Right lobe of liver (tissue), 6 donors: ENCODE measurements at regions not wholly inside any gene's neighbourhood (a gene's known extent, or its start where the extent isn't known, plus 50 kb on each side); places are given as distances from the start of the nearest gene placed in this dataset.

Source experiments
- ATAC-seq, 4 donors: fragments of 200-7000 bp; cut with Tn5 transposase; one replicate each; pipeline ENCODE4 v1.9.1; 2020; ENCODE audit warnings: mild to moderate bottlenecking in 4 of 4, moderate library complexity in 4 of 4
- DNase-seq, 3 donors: peaks; one replicate each; pipeline ENCODE4 v3.0.0-alpha.2; 2020
- H3K27ac ChIP-seq, 3 donors: fragments of 200-600 bp; one replicate each; pipeline ENCODE4 v1.8.0; 2022
- H3K27me3 ChIP-seq, 2 donors: fragments of 200-600 bp; one replicate each; pipeline ENCODE4 v1.8.0; 2022
- H3K36me3 ChIP-seq, 4 donors: fragments of 200-600 bp; sonication (generic) in 1 of 4; one replicate each; pipeline versions ENCODE4 v1.5.1 to v1.8.0; 2017 to 2022; ENCODE audit warnings: control low read depth in 1 of 4
- H3K4me1 ChIP-seq, 4 donors: fragments of 200-600 bp; sonication (generic) in 1 of 4; one replicate each; pipeline versions ENCODE4 v1.5.1 to v1.8.0; 2017 to 2022; ENCODE audit warnings: control low read depth in 1 of 4
- H3K4me3 ChIP-seq, 3 donors: fragments of 200-600 bp; one replicate each; pipeline ENCODE4 v1.8.0; 2022
- H3K9me3 ChIP-seq, 4 donors: fragments of 200-600 bp; sonication (generic) in 1 of 4; one replicate each; pipeline versions ENCODE4 v1.5.1 to v1.8.0; 2017 to 2022; ENCODE audit warnings: control low read depth in 1 of 4
- POLR2A ChIP-seq: fragments of 450-650 bp; IDR thresholded peaks from one replicate; pipeline ENCODE4 v1.6.1; 2017; ENCODE audit warnings: antibody characterized with exemption, mild to moderate bottlenecking
- WGBS: methylation state at CpG from one replicate; pipeline ENCODE4 v1.1.6; 2018; ENCODE audit warnings: low coverage, low lambda C conversion rate; ENCODE audit not compliant: insufficient coverage; ENCODE audit errors: missing lambda C conversion rate; 5-methylcytosine and 5-hydroxymethylcytosine counted together
- intact Hi-C, 2 donors: fragments of 100-400 bp; cut with DNase I; formaldehyde crosslinking; loops; one replicate each; pipeline versions ENCODE4 v1.11.2 to v1.14.1; 2022
- TF ChIP-seq, protein P1 (sequence below), 4 donors: fragments of 200-600 bp in 3 of 4; fragments of 450-650 bp in 1 of 4; IDR thresholded peaks; one replicate each; pipeline versions ENCODE4 v1.5.1 to v1.8.0; 2016 to 2022; ENCODE audit warnings: antibody characterized with exemption in 4 of 4, mild to moderate bottlenecking in 2 of 4
- donor health status: DM: no; HTN: yes; CAD: no.
- donor health status: DM: no; HTN: no; CAD: no.
- donor health status: DM: no; HTN: no; CAD: no.
- donor health status: DM: no; HTN: yes; CAD: no.
- donor health status: DM: no; HTN: yes; CAD: no.

DNA sequence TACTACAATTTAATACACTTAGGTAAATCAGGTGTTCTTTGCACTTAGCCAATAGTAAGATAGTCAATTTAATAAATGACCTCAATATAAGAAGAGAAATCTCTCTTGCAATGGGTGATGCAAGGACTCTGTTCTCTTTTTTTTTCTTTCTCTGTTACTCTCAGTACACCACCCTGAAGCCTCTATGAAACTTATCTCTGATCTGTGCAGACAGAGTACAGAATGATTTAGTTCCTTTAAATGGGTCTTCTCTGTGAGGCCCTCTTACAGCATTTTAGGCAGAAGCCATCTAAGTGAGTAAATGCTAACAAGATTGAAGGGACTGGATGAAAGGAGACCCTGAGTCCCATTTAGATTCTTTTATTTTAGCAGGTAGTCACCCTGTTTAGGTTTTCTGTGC, 312.8 kb downstream of the RFPL4B start:
- TF ChIP-seq, protein P1, sequence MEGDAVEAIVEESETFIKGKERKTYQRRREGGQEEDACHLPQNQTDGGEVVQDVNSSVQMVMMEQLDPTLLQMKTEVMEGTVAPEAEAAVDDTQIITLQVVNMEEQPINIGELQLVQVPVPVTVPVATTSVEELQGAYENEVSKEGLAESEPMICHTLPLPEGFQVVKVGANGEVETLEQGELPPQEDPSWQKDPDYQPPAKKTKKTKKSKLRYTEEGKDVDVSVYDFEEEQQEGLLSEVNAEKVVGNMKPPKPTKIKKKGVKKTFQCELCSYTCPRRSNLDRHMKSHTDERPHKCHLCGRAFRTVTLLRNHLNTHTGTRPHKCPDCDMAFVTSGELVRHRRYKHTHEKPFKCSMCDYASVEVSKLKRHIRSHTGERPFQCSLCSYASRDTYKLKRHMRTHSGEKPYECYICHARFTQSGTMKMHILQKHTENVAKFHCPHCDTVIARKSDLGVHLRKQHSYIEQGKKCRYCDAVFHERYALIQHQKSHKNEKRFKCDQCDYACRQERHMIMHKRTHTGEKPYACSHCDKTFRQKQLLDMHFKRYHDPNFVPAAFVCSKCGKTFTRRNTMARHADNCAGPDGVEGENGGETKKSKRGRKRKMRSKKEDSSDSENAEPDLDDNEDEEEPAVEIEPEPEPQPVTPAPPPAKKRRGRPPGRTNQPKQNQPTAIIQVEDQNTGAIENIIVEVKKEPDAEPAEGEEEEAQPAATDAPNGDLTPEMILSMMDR (IDR thresholded peaks at IDR 0.05), result no peak
- TF ChIP-seq POLR2A, result no peak
- Histone ChIP-seq H3K4me1 (no peaks in the 10 kb centered on the region), H3K36me3 (no peaks in the 10 kb centered on the region), H3K4me3 (no peak overlapping the region), H3K9me3 (no peaks in the 10 kb centered on the region), H3K27ac (no peak overlapping the region), H3K27me3 (no peaks in the 10 kb centered on the region)
- ATAC-seq (no peak), DNase-seq (no peak)
- intact Hi-C loops, result no loop called here

DNA sequence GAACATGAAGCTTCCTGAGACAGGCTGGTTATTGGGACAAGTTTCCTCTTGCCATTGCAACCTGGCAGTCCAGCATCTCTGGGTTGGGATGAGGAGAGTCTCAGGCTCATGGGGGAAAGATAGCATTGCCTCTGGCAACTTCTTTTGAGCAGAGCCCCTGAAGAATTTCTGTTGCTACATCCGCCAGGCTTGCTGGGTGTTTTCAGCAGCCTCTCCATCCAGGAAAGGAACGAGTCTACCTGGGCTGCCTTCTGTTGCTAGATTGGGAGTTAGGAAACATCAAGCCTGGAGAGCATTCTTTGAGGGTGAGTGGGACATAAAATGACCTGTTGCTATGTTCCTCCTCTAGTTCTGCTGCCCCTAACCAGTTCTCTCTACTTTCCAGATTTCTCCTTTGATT, 313.5 kb downstream of the RFPL4B start:
- intact Hi-C loops, result no loop called here
- H3K27ac ChIP-seq, result no peak overlapping the region
- H3K9me3 ChIP-seq, result no peaks in the 10 kb centered on the region
- no peak overlapping the region for H3K4me3 ChIP-seq
- H3K4me1 ChIP-seq, result no peaks in the 10 kb centered on the region
- DNase-seq (no peak), ATAC-seq (no peak)
- TF ChIP-seq, protein P1 (IDR thresholded peaks at IDR 0.05), result no peak
- TF ChIP-seq POLR2A, result no peak
- H3K36me3 ChIP-seq, result no peaks in the 10 kb centered on the region
- no peaks in the 10 kb centered on the region for H3K27me3 ChIP-seq
- WGBS, result 29% methylated on average over 2 of the region's 2 CpGs

DNA sequence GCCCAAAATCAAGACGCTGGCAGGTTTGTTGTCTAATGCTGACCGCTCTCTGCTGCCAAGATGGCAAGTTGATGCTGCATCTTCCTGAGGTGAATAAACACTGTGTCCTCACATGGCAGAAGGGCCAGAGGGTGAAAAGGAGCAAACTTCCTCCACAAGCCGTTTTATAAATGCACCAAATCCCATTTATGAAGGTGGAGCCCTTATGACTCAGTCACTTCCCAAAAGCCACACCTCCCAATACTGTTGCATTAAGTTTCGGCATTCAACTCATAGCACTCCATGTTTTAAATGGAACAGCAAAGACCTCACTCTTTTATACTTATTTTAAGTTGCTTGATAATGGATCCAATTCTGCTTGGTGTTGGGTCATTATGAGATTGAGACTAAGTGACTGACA, 316.6 kb downstream of the RFPL4B start:
- intact Hi-C loops, result no loop called here
- Histone ChIP-seq H3K27ac (no peak overlapping the region), H3K9me3 (no peaks in the 10 kb centered on the region), H3K27me3 (no peaks in the 10 kb centered on the region), H3K4me1 (no peaks in the 10 kb centered on the region), H3K4me3 (no peak overlapping the region), H3K36me3 (no peaks in the 10 kb centered on the region)
- no peak for DNase-seq
- TF ChIP-seq, protein P1 (IDR thresholded peaks at IDR 0.05), result no peak
- TF ChIP-seq POLR2A, result no peak
- WGBS, result 48% methylated on average over 3 of the region's 4 CpGs
- no peak for ATAC-seq

DNA sequence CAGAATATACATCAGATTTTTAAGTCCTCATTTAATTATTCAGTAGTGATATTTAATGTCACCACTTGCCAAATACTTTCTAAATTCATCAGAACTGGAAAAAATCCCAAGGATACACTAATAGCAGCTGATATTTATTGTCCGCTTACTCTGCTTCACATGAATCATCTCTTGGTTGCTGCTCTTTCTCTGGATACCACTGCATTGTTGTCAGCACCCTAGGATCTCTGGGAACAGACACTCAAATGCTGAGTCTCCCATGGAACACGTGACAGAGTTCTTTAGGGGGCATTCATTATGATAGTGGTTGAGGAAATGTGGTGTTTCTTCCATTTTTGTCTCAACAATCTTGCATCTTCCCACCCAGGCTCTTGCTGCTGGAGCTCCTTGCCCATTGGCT, 318.0 kb downstream of the RFPL4B start:
- H3K36me3 ChIP-seq, result no peaks in the 10 kb centered on the region
- 59% methylated on average over 2 of the region's 2 CpGs for WGBS
- DNase-seq, result no peak

DNA sequence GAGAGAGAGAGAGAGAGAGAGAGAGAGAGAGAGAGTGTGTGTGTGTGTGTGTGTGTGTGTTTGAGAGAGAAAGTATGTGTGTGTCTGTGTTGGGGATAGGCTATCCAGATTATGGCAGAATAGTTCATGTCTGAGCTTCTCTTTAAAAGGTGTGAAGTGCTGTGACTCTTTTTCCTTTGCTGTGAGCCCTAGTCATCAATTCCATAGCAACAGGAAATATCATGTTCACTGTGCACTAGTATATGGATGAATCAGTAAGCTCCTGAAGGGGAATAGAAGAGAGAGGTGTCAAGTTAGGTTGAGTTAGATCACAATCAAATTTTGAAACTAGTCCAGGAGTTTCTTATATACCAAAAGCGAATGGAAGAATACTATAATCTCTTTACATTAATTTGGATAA, 318.7 kb downstream of the RFPL4B start:
- Histone ChIP-seq H3K9me3 (no peaks in the 10 kb centered on the region), H3K4me1 (no peaks in the 10 kb centered on the region), H3K27ac (no peak overlapping the region), H3K27me3 (no peaks in the 10 kb centered on the region), H3K36me3 (no peaks in the 10 kb centered on the region), H3K4me3 (no peak overlapping the region)
- ATAC-seq (no peak), DNase-seq (no peak)
- intact Hi-C loops, result no loop called here
- TF ChIP-seq, protein P1 (IDR thresholded peaks at IDR 0.05), result no peak
- no peak for TF ChIP-seq POLR2A
- 56% methylated on average over 1 of the region's 1 CpG for WGBS

More for the DNA sequence above, 318.0 kb downstream of the RFPL4B start:
- intact Hi-C loops, result no loop called here
- Histone ChIP-seq H3K9me3 (no peaks in the 10 kb centered on the region), H3K4me3 (no peak overlapping the region), H3K27ac (no peak overlapping the region), H3K4me1 (no peaks in the 10 kb centered on the region), H3K27me3 (no peaks in the 10 kb centered on the region)
- TF ChIP-seq POLR2A, result no peak
- TF ChIP-seq, protein P1 (IDR thresholded peaks at IDR 0.05), result no peak
- no peak for ATAC-seq
